ENCODE measurements at regions not wholly inside any gene's neighbourhood (a gene's known extent, or its start where the extent isn't known, plus 50 kb on each side); places are given as distances from the start of the nearest gene placed in this dataset.
A peak's percentile ranks its signal among the peaks of the same experiment; 100 is the strongest.

GRCh38 chr3:40705663-40706062, 180.9 kb downstream of the ZNF621 start:
- no peak for DNase-seq

GRCh38 chr3:40713306-40713705, 188.5 kb downstream of the ZNF621 start:
- no peak for DNase-seq

- DNase-seq, result no peak
Measured at GRCh38 chr3:40713795-40714194, 189.0 kb downstream of the ZNF621 start.

- peak; percentile 52 for DNase-seq
Measured at GRCh38 chr3:40714771-40715345, 190.1 kb downstream of the ZNF621 start.

- DNase-seq, result peak; percentile 43
Measured at GRCh38 chr3:40715551-40715950, 190.8 kb downstream of the ZNF621 start.

- no peak for DNase-seq
Measured at GRCh38 chr3:40717471-40717870, 192.7 kb downstream of the ZNF621 start.

GRCh38 chr3:40718209-40718608, 193.4 kb downstream of the ZNF621 start:
- peak; percentile 3 for DNase-seq

GRCh38 chr3:40718681-40719080, 193.9 kb downstream of the ZNF621 start:
- peak; percentile 79 for DNase-seq

- DNase-seq, result no peak
Measured at GRCh38 chr3:40719660-40720287, 195.0 kb downstream of the ZNF621 start.

GRCh38 chr3:40720341-40720740, 195.6 kb downstream of the ZNF621 start:
- DNase-seq, result no peak

GRCh38 chr3:40720863-40721262, 196.1 kb downstream of the ZNF621 start:
- no peak for DNase-seq

GRCh38 chr3:40723083-40723660, 198.4 kb downstream of the ZNF621 start:
- DNase-seq, result no peak

- DNase-seq, result no peak
Measured at GRCh38 chr3:40725031-40725430, 200.3 kb downstream of the ZNF621 start.

GRCh38 chr3:40731445-40731844, 206.7 kb downstream of the ZNF621 start:
- DNase-seq, result no peak

GRCh38 chr3:40736943-40737342, 212.2 kb downstream of the ZNF621 start:
- DNase-seq, result no peak

- DNase-seq, result no peak
Measured at GRCh38 chr3:40737343-40737742, 212.6 kb downstream of the ZNF621 start.

- peak; percentile 30 for DNase-seq
Measured at GRCh38 chr3:40739971-40740370, 215.2 kb downstream of the ZNF621 start.

- DNase-seq, result peak; percentile 45
Measured at GRCh38 chr3:40741729-40742128, 217.0 kb downstream of the ZNF621 start.

- no peak for DNase-seq
Measured at GRCh38 chr3:40745381-40746106, 220.8 kb downstream of the ZNF621 start.

GRCh38 chr3:40751666-40752065, 226.9 kb downstream of the ZNF621 start:
- no peak for DNase-seq

- no peak for DNase-seq
Measured at GRCh38 chr3:40752492-40752891, 227.7 kb downstream of the ZNF621 start.

GRCh38 chr3:40753291-40753770, 228.6 kb downstream of the ZNF621 start:
- DNase-seq, result no peak

GRCh38 chr3:40753951-40754350, 229.2 kb downstream of the ZNF621 start:
- DNase-seq, result no peak

GRCh38 chr3:40754994-40755393, 230.2 kb downstream of the ZNF621 start:
- DNase-seq, result no peak
